ENCODE measurements at regions not wholly inside any gene's neighbourhood (a gene's known extent, or its start where the extent isn't known, plus 50 kb on each side); places are given as distances from the start of the nearest gene placed in this dataset.

- no peak for TF ChIP-seq CTCF (IDR thresholded peaks at IDR 0.05; ENCODE audit: insufficient read depth, low read length, poor library complexity, severe bottlenecking)
- TF ChIP-seq EZH2phosphoT487 (conservative IDR thresholded peaks at IDR 0.05; ENCODE audit: low read length): no peak
- Histone ChIP-seq H3K9me2 (replicated peaks; ENCODE audit: insufficient read depth, low read length) (no peaks in the 10 kb centered on the region), H3F3A (ENCODE audit: insufficient read depth) (no peaks in the 10 kb centered on the region), H4K20me1 (ENCODE audit: low read depth, low read length) (no peaks in the 10 kb centered on the region), H2AFZ (ENCODE audit: low read depth, low read length, severe bottlenecking) (no peak overlapping the region), H3K9ac (ENCODE audit: low read length) (no peak overlapping the region), H3K4me2 (ENCODE audit: low read depth, low read length, poor library complexity, severe bottlenecking) (no peak overlapping the region), H3K79me2 (ENCODE audit: insufficient read depth, low read length) (no peaks in the 10 kb centered on the region), H3K27ac (ENCODE audit: low read depth, low read length) (no peak overlapping the region), H3K27me3 (ENCODE audit: low read length) (no peaks in the 10 kb centered on the region), H3K36me3 (ENCODE audit: low read length) (no peaks in the 10 kb centered on the region), H3K4me3 (ENCODE audit: insufficient read depth, low read length, poor library complexity, severe bottlenecking) (no peak overlapping the region), H3K9me3 (ENCODE audit: insufficient read depth, low read length) (no peaks in the 10 kb centered on the region)
These were observed 97.9 kb upstream of the KLHL29 start for GRCh38 chr2:23286758-23287704.

- no peaks in the 10 kb centered on the region for H3K9me3 ChIP-seq (ENCODE audit: insufficient read depth, low read length)
- no peaks in the 10 kb centered on the region for H3F3A ChIP-seq (ENCODE audit: insufficient read depth)
- no peaks in the 10 kb centered on the region for H3K36me3 ChIP-seq (ENCODE audit: low read length)
- no peak overlapping the region for H3K4me2 ChIP-seq (ENCODE audit: low read depth, low read length, poor library complexity, severe bottlenecking)
- no peaks in the 10 kb centered on the region for H3K27me3 ChIP-seq (ENCODE audit: low read length)
- no peaks in the 10 kb centered on the region for H3K9me2 ChIP-seq (replicated peaks; ENCODE audit: insufficient read depth, low read length)
- no peaks in the 10 kb centered on the region for H3K79me2 ChIP-seq (ENCODE audit: insufficient read depth, low read length)
- no peak overlapping the region for H2AFZ ChIP-seq (ENCODE audit: low read depth, low read length, severe bottlenecking)
- no peak overlapping the region for H3K27ac ChIP-seq (ENCODE audit: low read depth, low read length)
- H3K9ac ChIP-seq (ENCODE audit: low read length): no peak overlapping the region
- no peaks in the 10 kb centered on the region for H4K20me1 ChIP-seq (ENCODE audit: low read depth, low read length)
- no peak overlapping the region for H3K4me3 ChIP-seq (ENCODE audit: insufficient read depth, low read length, poor library complexity, severe bottlenecking)
- no peak for TF ChIP-seq EZH2phosphoT487 (conservative IDR thresholded peaks at IDR 0.05; ENCODE audit: low read length)
- TF ChIP-seq CTCF (IDR thresholded peaks at IDR 0.05; ENCODE audit: insufficient read depth, low read length, poor library complexity, severe bottlenecking): no peak
These were observed 95.3 kb upstream of the KLHL29 start for GRCh38 chr2:23289671-23290070.

GRCh38 chr2:23291239-23291638, 93.7 kb upstream of the KLHL29 start:
- H3K36me3 ChIP-seq (ENCODE audit: low read length): no peaks in the 10 kb centered on the region
- TF ChIP-seq CTCF (IDR thresholded peaks at IDR 0.05; ENCODE audit: insufficient read depth, low read length, poor library complexity, severe bottlenecking) (no peak), EZH2phosphoT487 (conservative IDR thresholded peaks at IDR 0.05; ENCODE audit: low read length) (no peak)
- no peaks in the 10 kb centered on the region for H3K9me3 ChIP-seq (ENCODE audit: insufficient read depth, low read length)
- H4K20me1 ChIP-seq (ENCODE audit: low read depth, low read length): no peaks in the 10 kb centered on the region
- H3F3A ChIP-seq (ENCODE audit: insufficient read depth): no peaks in the 10 kb centered on the region
- no peak overlapping the region for H3K9ac ChIP-seq (ENCODE audit: low read length)
- no peaks in the 10 kb centered on the region for H3K27me3 ChIP-seq (ENCODE audit: low read length)
- no peak overlapping the region for H3K27ac ChIP-seq (ENCODE audit: low read depth, low read length)
- no peaks in the 10 kb centered on the region for H3K79me2 ChIP-seq (ENCODE audit: insufficient read depth, low read length)
- no peak overlapping the region for H3K4me3 ChIP-seq (ENCODE audit: insufficient read depth, low read length, poor library complexity, severe bottlenecking)
- no peak overlapping the region for H2AFZ ChIP-seq (ENCODE audit: low read depth, low read length, severe bottlenecking)
- H3K4me2 ChIP-seq (ENCODE audit: low read depth, low read length, poor library complexity, severe bottlenecking): no peak overlapping the region
- H3K9me2 ChIP-seq (replicated peaks; ENCODE audit: insufficient read depth, low read length): no peaks in the 10 kb centered on the region
